Heart left ventricle (tissue), 13 donors: ENCODE measurements at regions not wholly inside any gene's neighbourhood (a gene's known extent, or its start where the extent isn't known, plus 50 kb on each side); places are given as distances from the start of the nearest gene placed in this dataset.

Experiments used
- CTCF ChIP-seq, 12 donors: fragments of 200-600 bp; sonication (generic) in 4 of 12; IDR thresholded peaks; one replicate each; pipeline versions ENCODE4 v1.5.0 to v1.8.0; 2018 to 2022; ENCODE audit warnings: antibody characterized with exemption in 12 of 12, mild to moderate bottlenecking in 5 of 12
- POLR2A ChIP-seq, 2 donors: fragments of 450-650 bp; IDR thresholded peaks; one replicate each; pipeline ENCODE4 v1.6.1; 2017; ENCODE audit warnings: antibody characterized with exemption in 2 of 2, mild to moderate bottlenecking in 2 of 2, moderate library complexity in 2 of 2
- donor health status: ischemic (EF 13 %, LVEDD 7.1; RV severe dilation, severe dysfunction).
- donor health status: DM: no; HTN: yes; CAD: no.
- donor health status: DM: no; HTN: no; CAD: no.
- donor health status: ischemic (EF 25% LVEDD 6.9; RV normal size, moderate dysfunction).
- donor health status: ischemic (EF 25% LVEDD 5.7; RV mildly dilated, moderate dysfunction).
- donor health status: ischemic (EF 35%, LVEDD 5.7; RV mildly dilated, moderate dysfunction).
- donor health status: nonischemic (EF 11% LVEDD 7.7; RV severe dilation, severe dysfunction).
- donor health status: DM: yes; HTN: yes; CAD: no.
- donor health status: PGD.
- donor health status: ischemic (EF 29% LVEDD 5.4; RV normal size, mild dysfunction).
- donor health status: nonischemic (EF 23%, LVEDD 6.1; RV moderate dilation, normal function).

GRCh38 chrY:20971371-20971770 is 215.5 kb downstream of the RPS4Y2 start:
- no peak for TF ChIP-seq CTCF (IDR thresholded peaks at IDR 0.05)
- no peak for TF ChIP-seq POLR2A (IDR thresholded peaks at IDR 0.05)
